Activated CD4-positive, alpha-beta T cell treated with anti-CD3 and anti-CD28 coated beads for 24 hours (primary cell): ENCODE measurements at regions not wholly inside any gene's neighbourhood (a gene's known extent, or its start where the extent isn't known, plus 50 kb on each side); places are given as distances from the start of the nearest gene placed in this dataset.

Source experiments
- DNase-seq, 2 donors: peaks; one replicate each; pipeline ENCODE4 v3.0.0-alpha.2; 2020; ENCODE audit warnings: low read depth in 2 of 2

DNA sequence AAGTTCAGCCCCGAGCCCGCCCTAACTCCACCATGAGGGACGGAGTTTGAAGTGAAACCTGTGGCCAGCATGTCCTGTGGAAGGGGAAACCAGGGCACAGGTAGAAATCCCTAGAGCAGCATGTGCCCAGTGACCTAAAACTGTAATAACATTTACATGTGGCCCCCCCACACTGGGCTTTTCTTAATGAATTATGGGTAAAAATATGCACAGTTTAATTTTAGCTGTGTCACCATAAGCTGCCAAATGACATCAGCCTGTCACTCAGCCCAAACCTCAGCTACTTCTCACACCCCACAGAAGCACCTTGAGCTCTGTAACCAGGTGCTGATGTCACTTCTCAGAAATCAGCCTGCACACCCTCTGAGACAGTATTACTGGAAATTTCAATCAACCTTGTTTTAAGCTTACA lies 50.0 kb upstream of the SLC19A1 start:
- peak; percentile 54 to 61 for DNase-seq

DNA sequence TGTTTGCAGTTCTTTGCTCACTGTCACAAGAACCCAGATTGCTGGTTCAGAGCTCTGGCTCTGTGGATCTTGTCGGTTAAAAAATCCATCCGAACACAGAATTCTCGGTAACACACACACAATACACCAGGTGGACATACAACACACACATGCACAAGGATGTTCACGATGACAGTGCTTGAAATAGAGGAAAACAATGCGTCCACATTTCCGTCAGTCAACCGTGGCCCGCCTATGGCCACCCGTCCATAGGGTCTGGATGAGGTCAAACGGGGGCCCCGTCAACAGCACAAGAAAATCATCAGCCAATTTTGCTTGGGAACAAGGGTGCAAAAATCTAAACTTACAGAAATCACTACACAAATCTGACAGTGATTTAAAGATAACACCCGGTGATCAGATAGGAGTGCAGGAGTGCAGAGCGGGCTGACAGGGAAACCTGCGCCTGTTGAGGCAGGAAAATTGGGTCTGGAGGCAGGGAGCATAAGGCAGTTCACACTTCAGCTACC lies 50.4 kb upstream of the SLC19A1 start:
- no peak for DNase-seq

DNA sequence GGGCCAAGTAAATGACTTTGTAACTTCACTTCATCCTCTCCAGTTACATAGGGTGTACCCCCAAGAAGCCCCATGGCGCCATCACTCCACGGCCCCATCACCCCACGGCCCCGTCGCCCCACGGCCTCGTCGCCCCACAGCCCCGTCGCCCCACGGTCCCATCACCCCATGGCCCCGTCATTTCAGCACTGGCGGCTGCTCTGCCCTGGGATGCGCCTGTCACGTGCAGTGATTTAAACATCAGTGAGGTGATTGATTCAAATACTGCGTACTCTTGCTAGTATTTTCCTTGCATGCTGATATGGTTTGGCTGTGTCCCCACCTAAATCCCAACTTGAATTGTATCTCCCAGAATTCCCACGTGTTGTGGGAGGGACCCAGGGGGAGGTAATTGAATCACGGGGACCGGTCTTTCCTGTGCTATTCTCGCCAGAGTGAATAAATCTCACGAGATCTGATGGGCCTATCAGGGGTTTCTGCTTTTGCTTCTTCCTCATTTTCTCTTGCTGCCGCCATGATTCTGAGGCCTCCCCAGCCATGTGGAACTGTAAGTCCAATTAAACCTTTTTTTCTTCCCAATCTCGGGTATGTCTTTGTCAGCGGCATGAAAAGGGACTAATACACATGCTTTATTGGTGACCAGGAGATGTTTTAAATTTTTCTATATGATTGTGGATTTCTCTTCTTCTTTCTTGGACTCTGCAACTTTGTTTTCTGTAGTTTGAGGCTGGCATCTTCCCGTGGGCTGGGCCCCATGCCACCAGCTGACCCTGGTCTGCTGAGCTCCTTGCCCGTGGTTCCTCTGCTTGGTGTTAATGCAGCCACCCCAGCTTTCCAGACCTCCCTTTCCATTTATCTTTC lies 50.1 kb upstream of the PCBP3 start:
- no peak for DNase-seq
